ENCODE measurements at regions not wholly inside any gene's neighbourhood (a gene's known extent, or its start where the extent isn't known, plus 50 kb on each side); places are given as distances from the start of the nearest gene placed in this dataset.

DNA sequence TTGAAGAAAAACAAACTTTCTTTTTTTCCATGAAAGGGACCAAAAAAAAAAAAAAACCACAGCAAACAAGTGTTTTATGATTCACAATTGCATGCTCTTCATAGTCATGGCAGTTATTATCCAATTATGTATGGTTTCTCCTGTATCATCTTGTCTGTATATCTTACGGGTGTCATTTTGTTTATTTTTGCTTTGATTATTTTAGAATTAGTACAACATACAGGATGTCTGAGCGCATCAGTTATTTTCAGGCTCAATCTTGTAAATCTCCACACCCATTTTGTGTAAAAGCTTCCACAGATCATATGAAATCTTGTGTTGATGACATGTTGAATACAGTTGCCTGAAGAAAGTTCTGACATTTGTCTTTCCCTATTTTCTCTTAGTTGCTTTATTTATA, 280.3 kb downstream of the KLF5 start:
- H3K9me3 ChIP-seq (ENCODE audit: control insufficient read depth, insufficient read depth, low read depth, low read length) = no peaks in the 10 kb centered on the region
- H3K27me3 ChIP-seq (ENCODE audit: control insufficient read depth, insufficient read depth, low read length) = no peaks in the 10 kb centered on the region
- H3K4me1 ChIP-seq (ENCODE audit: control insufficient read depth, insufficient read depth, low read length) = no peaks in the 10 kb centered on the region
- POLR2A ChIA-PET = no interaction called here
- DNase-seq (ENCODE audit: low read depth, low spot score) = no peak
- no peak overlapping the region for H3K4me3 ChIP-seq (ENCODE audit: low read depth in 2 of 2, low read length in 2 of 2)
- intact Hi-C loops (cut with micrococcal nuclease; ENCODE audit: unreplicated experiment) = no loop called here
- no TSS peak for BruUV-seq (replicated peaks)
- CTCF ChIA-PET = no interaction called here
- in situ Hi-C loops (cut with HindIII; ENCODE audit: low pct_unique_long_range_greater_than_20kb, low sequenced_read_pairs) = no loop called here
- H3K27ac ChIP-seq (ENCODE audit: low read length) = no peak overlapping the region
- ATAC-seq = no peak
- H3K36me3 ChIP-seq (ENCODE audit: control insufficient read depth, insufficient read depth, low read length) = no peaks in the 10 kb centered on the region
- TF ChIP-seq TCF7L2 (IDR thresholded peaks at IDR 0.05; ENCODE audit: low read depth, low read length) (no peak), SIN3A (IDR thresholded peaks at IDR 0.05; ENCODE audit: borderline replicate concordance, insufficient read depth, low read depth, low read length) (no peak), POLR2AphosphoS5 (IDR thresholded peaks at IDR 0.05; ENCODE audit: low read depth, low read length) (no peak), CTCF (IDR thresholded peaks at IDR 0.05) (no peak), REST (IDR thresholded peaks at IDR 0.05; ENCODE audit: insufficient read depth in 1 of 2, low read depth in 2 of 2, low read length in 1 of 2) (no peak)

- ChIA-PET POLR2A (no interaction called here), CTCF (no interaction called here)
- intact Hi-C loops (cut with micrococcal nuclease; ENCODE audit: unreplicated experiment) = no loop called here
- H3K4me3 ChIP-seq (ENCODE audit: low read depth in 2 of 2, low read length in 2 of 2) = no peak overlapping the region
- H3K36me3 ChIP-seq (ENCODE audit: control insufficient read depth, insufficient read depth, low read length) = no peaks in the 10 kb centered on the region
- no peak overlapping the region for H3K27ac ChIP-seq (ENCODE audit: low read length)
- ATAC-seq = no peak
- no peaks in the 10 kb centered on the region for H3K9me3 ChIP-seq (ENCODE audit: control insufficient read depth, insufficient read depth, low read depth, low read length)
- in situ Hi-C loops (cut with HindIII; ENCODE audit: low pct_unique_long_range_greater_than_20kb, low sequenced_read_pairs) = no loop called here
- no TSS peak for BruUV-seq (replicated peaks)
- no peaks in the 10 kb centered on the region for H3K27me3 ChIP-seq (ENCODE audit: control insufficient read depth, insufficient read depth, low read length)
- no peaks in the 10 kb centered on the region for H3K4me1 ChIP-seq (ENCODE audit: control insufficient read depth, insufficient read depth, low read length)
- TF ChIP-seq REST (IDR thresholded peaks at IDR 0.05; ENCODE audit: insufficient read depth in 1 of 2, low read depth in 2 of 2, low read length in 1 of 2) (no peak), CTCF (IDR thresholded peaks at IDR 0.05) (no peak), SIN3A (IDR thresholded peaks at IDR 0.05; ENCODE audit: borderline replicate concordance, insufficient read depth, low read depth, low read length) (no peak)
- no peak for DNase-seq (ENCODE audit: low read depth, low spot score)
These were observed 279.6 kb downstream of the KLF5 start for GRCh38 chr13:73338389-73338788.
